ENCODE measurements at regions not wholly inside any gene's neighbourhood (a gene's known extent, or its start where the extent isn't known, plus 50 kb on each side); places are given as distances from the start of the nearest gene placed in this dataset.

DNA sequence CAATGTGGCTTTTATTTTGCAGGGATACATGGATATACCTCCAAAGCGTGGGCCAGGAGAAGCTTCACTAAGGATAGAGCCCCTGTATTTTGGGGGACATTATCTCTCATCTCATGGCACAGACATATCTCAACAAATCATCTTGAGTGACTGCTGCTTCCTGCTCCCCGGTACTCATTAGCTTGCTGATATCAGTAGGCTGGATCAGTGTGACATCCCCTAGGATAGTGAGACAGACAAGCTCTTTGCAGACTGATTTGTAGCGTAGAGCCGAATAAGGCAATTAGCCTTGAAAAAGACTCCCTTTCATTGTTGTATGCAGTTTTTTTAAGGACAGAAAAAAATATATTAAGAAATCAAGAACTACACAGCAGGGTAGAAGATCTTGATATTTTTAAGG lies 237.7 kb upstream of the CDH9 start:
- TF ChIP-seq, protein P1, sequence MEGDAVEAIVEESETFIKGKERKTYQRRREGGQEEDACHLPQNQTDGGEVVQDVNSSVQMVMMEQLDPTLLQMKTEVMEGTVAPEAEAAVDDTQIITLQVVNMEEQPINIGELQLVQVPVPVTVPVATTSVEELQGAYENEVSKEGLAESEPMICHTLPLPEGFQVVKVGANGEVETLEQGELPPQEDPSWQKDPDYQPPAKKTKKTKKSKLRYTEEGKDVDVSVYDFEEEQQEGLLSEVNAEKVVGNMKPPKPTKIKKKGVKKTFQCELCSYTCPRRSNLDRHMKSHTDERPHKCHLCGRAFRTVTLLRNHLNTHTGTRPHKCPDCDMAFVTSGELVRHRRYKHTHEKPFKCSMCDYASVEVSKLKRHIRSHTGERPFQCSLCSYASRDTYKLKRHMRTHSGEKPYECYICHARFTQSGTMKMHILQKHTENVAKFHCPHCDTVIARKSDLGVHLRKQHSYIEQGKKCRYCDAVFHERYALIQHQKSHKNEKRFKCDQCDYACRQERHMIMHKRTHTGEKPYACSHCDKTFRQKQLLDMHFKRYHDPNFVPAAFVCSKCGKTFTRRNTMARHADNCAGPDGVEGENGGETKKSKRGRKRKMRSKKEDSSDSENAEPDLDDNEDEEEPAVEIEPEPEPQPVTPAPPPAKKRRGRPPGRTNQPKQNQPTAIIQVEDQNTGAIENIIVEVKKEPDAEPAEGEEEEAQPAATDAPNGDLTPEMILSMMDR (IDR thresholded peaks at IDR 0.05): no peak

DNA sequence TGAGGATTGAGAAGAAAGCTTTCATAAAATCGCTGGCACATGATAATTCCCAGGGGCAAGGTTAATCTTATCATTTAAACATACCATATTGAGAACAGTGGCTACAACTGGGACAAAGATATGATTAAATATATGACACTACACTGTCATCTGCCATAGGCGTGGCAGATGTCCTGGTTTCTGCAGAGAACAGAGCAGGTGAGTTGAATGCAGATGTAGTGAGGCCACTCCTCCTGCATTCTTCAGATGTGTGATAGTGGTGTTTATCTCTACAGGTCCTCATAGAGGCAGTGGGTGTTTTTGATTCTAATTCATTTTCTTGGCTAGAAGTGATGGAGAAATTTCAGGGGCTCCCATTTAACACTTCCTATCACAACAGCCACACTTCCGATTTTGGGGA lies 237.0 kb upstream of the CDH9 start:
- TF ChIP-seq, protein P1 (IDR thresholded peaks at IDR 0.05): no peak

DNA sequence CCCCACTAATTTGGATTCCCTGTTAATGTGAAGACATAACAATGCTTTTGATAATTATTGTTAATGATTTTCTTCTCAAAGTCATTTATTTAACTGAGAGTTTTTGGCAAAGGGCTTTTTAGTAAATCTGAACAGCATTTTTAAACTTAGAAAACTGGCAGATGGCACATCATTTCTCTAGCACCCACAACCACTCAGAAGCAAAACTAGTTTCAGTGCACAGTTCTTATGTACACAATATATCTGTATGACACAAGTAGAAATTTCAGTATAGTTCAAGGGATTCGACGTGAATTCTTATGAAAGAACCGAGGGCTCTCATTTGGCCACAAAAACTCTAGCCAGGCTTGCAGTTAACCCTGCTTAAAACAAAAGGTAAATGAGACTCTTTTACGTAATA lies 231.4 kb upstream of the CDH9 start:
- TF ChIP-seq, protein P1 (IDR thresholded peaks at IDR 0.05): no peak

DNA sequence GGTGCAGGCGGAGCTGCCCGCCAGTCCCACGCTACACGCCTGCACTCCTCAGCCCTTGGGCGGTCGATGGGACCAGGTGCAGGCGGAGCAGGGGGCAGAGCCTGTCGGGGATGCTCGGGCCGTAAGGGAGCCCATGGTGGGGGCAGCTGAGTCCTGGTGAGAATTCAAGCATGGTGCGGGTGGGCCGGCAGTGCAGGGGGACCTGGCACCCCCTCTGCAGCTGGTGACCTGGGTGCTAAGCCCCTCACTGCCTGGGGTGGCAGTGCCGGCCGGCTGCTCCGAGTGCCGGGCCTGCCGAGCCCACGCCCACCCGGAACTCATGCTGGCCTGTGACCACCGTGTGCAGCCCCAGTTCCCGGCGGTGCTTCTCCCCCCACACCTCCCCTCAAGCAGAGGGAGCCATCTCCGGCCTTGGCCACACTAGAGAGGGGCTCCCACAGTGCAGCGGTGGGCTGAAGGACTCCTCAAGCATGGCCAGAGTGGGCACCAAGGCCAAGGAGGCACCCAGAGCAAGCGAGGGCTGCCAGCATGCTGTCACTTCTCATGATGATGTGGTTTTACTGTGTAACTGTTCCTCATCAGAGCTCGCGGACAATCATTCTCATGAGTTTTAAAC lies 228.9 kb upstream of the CDH9 start:
- TF ChIP-seq, protein P1 (IDR thresholded peaks at IDR 0.05): no peak

DNA sequence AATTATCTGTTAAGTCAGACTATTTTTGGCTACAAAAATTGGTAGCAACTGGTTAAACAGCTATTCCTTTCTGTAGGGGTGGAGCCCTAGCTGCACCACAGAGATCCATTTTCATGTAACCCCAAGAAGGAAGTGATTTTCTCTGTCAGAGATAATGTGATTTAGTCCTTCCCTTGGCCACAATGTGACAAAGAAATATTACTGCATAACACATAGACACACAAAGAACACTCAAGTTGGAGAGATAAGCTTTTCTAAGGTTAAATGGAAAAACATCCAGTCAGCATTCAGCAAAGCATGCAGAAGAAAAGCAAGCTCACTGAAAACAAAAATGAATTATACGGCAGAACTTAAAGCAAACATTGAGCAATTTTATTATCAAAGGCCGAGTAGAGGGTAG lies 227.8 kb upstream of the CDH9 start:
- TF ChIP-seq, protein P1 (IDR thresholded peaks at IDR 0.05): no peak

DNA sequence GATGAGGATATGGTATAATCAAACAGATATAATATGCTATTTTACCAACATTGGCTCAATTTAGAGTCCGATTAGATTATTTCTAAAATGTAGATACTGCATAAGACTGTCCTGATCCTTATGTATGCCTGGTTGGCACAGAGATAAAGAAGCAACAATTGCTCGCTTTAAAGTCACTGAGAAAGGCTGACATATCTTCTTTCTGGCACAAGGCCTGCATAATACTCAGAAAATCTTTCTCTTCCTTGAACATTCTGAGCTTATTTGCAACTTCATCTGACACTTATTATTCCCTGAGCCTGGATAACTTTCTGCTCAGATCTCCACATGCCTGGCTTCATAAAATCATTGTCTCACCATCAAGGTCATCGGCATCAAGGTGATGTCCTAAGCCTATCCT lies 219.3 kb upstream of the CDH9 start:
- TF ChIP-seq, protein P1 (IDR thresholded peaks at IDR 0.05): no peak

DNA sequence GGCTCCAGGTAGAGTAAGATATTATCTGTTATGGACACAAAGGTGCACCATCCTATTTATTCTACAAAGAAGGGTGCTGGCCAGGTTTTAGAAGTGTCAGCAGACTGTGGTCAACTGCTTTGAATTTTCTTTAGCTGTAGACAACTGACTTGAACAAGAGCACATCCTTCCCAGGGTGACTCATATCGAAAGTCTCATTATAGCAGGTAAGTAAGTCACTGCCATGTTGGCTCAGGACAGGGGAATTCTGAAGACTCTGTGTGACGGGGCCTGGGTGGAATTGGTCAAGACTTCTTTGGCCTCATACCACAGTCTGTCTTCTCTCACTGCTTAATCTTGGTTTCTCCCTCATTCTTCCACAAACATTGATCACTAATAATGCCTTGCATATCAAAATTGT lies 214.5 kb upstream of the CDH9 start:
- TF ChIP-seq, protein P1 (IDR thresholded peaks at IDR 0.05): no peak

DNA sequence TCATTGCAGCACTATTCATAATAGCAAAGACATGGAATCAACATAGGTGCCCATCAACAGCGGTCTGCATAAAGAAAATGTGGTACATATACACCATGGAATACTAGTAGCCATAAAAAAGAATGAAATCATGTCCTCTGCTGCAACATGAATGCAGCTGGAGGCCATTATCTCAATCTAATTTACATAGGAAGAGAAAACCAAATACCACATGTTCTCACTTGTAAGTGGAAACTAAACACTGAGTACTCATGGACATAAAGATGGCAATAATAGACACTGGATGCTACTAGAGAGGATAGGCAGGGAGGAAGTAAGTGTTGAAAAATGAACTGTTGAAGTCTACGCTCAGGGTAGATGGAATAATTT lies 203.9 kb upstream of the CDH9 start:
- TF ChIP-seq, protein P1 (IDR thresholded peaks at IDR 0.05): no peak
